ENCODE measurements at regions not wholly inside any gene's neighbourhood (a gene's known extent, or its start where the extent isn't known, plus 50 kb on each side); places are given as distances from the start of the nearest gene placed in this dataset.
"Not testable (repeated sequence)": the region's sequence is repeated elsewhere in the genome, so short reads cannot be mapped to it uniquely, and the experiment has no call there.

GRCh38 chr10:106296750-106297392, 867.6 kb downstream of the SORCS1 start:
- WGBS, 3 donors: 45 to 59% (median 45%) methylated on average over 3 of the region's 3 CpGs
- Histone ChIP-seq H3K27ac (ENCODE audit: low read depth in 1 of 3, low read length in 2 of 3) (no peak overlapping the region), H3K9me3 (ENCODE audit: control insufficient read depth in 2 of 2, insufficient read depth in 1 of 2, low read depth in 1 of 2, low read length in 1 of 2) (no peaks in the 10 kb centered on the region), H3K4me1 (ENCODE audit: control insufficient read depth in 3 of 3, insufficient read depth in 2 of 3, low read depth in 1 of 3, low read length in 2 of 3) (no peaks in the 10 kb centered on the region), H3K27me3 (ENCODE audit: control insufficient read depth in 3 of 3, insufficient read depth in 3 of 3, low read length in 3 of 3) (no peaks in the 10 kb centered on the region), H3K36me3 (ENCODE audit: control insufficient read depth in 3 of 3, insufficient read depth in 2 of 3, low read depth in 1 of 3, low read length in 3 of 3) (no peaks in the 10 kb centered on the region), H3K4me3 (ENCODE audit: low read depth in 1 of 3, low read length in 3 of 3) (no peak overlapping the region)
- no peak for FAIRE-seq
- DNase-seq: no peak

GRCh38 chr10:106284802-106285587, 879.5 kb downstream of the SORCS1 start:
- Histone ChIP-seq H3K27ac (ENCODE audit: low read depth in 1 of 3, low read length in 2 of 3) (no peak overlapping the region), H3K27me3 (ENCODE audit: control insufficient read depth in 3 of 3, insufficient read depth in 3 of 3, low read length in 3 of 3) (no peaks in the 10 kb centered on the region), H3K9me3 (ENCODE audit: control insufficient read depth in 2 of 2, insufficient read depth in 1 of 2, low read depth in 1 of 2, low read length in 1 of 2) (no peaks in the 10 kb centered on the region), H3K4me1 (ENCODE audit: control insufficient read depth in 3 of 3, insufficient read depth in 2 of 3, low read depth in 1 of 3, low read length in 2 of 3) (no peaks in the 10 kb centered on the region), H3K36me3 (ENCODE audit: control insufficient read depth in 3 of 3, insufficient read depth in 2 of 3, low read depth in 1 of 3, low read length in 3 of 3) (no peaks in the 10 kb centered on the region), H3K4me3 (ENCODE audit: low read depth in 1 of 3, low read length in 3 of 3) (no peak overlapping the region)
- DNase-seq (no peak), FAIRE-seq (no peak)
- 41 to 71% (median 45%) methylated on average over 4 of the region's 4 CpGs for WGBS, 3 donors

- Histone ChIP-seq H3K36me3 (ENCODE audit: control insufficient read depth in 3 of 3, insufficient read depth in 2 of 3, low read depth in 1 of 3, low read length in 3 of 3) (no peaks in the 10 kb centered on the region), H3K9me3 (ENCODE audit: control insufficient read depth in 2 of 2, insufficient read depth in 1 of 2, low read depth in 1 of 2, low read length in 1 of 2) (no peaks in the 10 kb centered on the region), H3K4me1 (ENCODE audit: control insufficient read depth in 3 of 3, insufficient read depth in 2 of 3, low read depth in 1 of 3, low read length in 2 of 3) (no peaks in the 10 kb centered on the region), H3K4me3 (ENCODE audit: low read depth in 1 of 3, low read length in 3 of 3) (no peak overlapping the region), H3K27ac (ENCODE audit: low read depth in 1 of 3, low read length in 2 of 3) (no peak overlapping the region), H3K27me3 (ENCODE audit: control insufficient read depth in 3 of 3, insufficient read depth in 3 of 3, low read length in 3 of 3) (no peaks in the 10 kb centered on the region)
- DNase-seq (no peak), FAIRE-seq (no peak)
- WGBS, 3 donors: 67 to 78% (median 70%) methylated on average over 7 of the region's 7 CpGs
Observed at GRCh38 chr10:106280896-106281460, 883.5 kb downstream of the SORCS1 start.

- WGBS, 3 donors: 38 to 69% (median 39%) methylated on average over 1 of the region's 1 CpG
- no peaks in the 10 kb centered on the region for H3K27me3 ChIP-seq (ENCODE audit: control insufficient read depth in 3 of 3, insufficient read depth in 3 of 3, low read length in 3 of 3)
- no peak for DNase-seq
Observed at GRCh38 chr10:106278383-106278782, 886.1 kb downstream of the SORCS1 start.

GRCh38 chr10:106271237-106271636, 893.3 kb downstream of the SORCS1 start:
- FAIRE-seq: no peak
- Histone ChIP-seq H3K4me3 (ENCODE audit: low read depth in 1 of 3, low read length in 3 of 3) (no peak overlapping the region), H3K27me3 (ENCODE audit: control insufficient read depth in 3 of 3, insufficient read depth in 3 of 3, low read length in 3 of 3) (no peaks in the 10 kb centered on the region), H3K9me3 (ENCODE audit: control insufficient read depth in 2 of 2, insufficient read depth in 1 of 2, low read depth in 1 of 2, low read length in 1 of 2) (peaks cover 0 to 2% of the 10 kb centered on the region in 2 donors), H3K4me1 (ENCODE audit: control insufficient read depth in 3 of 3, insufficient read depth in 2 of 3, low read depth in 1 of 3, low read length in 2 of 3) (no peaks in the 10 kb centered on the region), H3K27ac (ENCODE audit: low read depth in 1 of 3, low read length in 2 of 3) (no peak overlapping the region), H3K36me3 (ENCODE audit: control insufficient read depth in 3 of 3, insufficient read depth in 2 of 3, low read depth in 1 of 3, low read length in 3 of 3) (no peaks in the 10 kb centered on the region)
- 72 to 79% (median 76%) methylated on average over 3 of the region's 3 CpGs for WGBS, 3 donors
- DNase-seq: no peak

More at GRCh38 chr10:106278383-106278782, 886.1 kb downstream of the SORCS1 start:
- Histone ChIP-seq H3K9me3 (ENCODE audit: control insufficient read depth in 2 of 2, insufficient read depth in 1 of 2, low read depth in 1 of 2, low read length in 1 of 2) (no peaks in the 10 kb centered on the region), H3K4me3 (ENCODE audit: low read depth in 1 of 3, low read length in 3 of 3) (no peak overlapping the region), H3K4me1 (ENCODE audit: control insufficient read depth in 3 of 3, insufficient read depth in 2 of 3, low read depth in 1 of 3, low read length in 2 of 3) (no peaks in the 10 kb centered on the region), H3K27ac (ENCODE audit: low read depth in 1 of 3, low read length in 2 of 3) (no peak overlapping the region), H3K36me3 (ENCODE audit: control insufficient read depth in 3 of 3, insufficient read depth in 2 of 3, low read depth in 1 of 3, low read length in 3 of 3) (no peaks in the 10 kb centered on the region)
- FAIRE-seq: no peak

GRCh38 chr10:106268000-106268399, 896.5 kb downstream of the SORCS1 start:
- WGBS, 3 donors: 85 to 87% (median 85%) methylated on average over 2 of the region's 2 CpGs
- Histone ChIP-seq H3K27me3 (ENCODE audit: control insufficient read depth in 3 of 3, insufficient read depth in 3 of 3, low read length in 3 of 3) (no peaks in the 10 kb centered on the region), H3K9me3 (ENCODE audit: control insufficient read depth in 2 of 2, insufficient read depth in 1 of 2, low read depth in 1 of 2, low read length in 1 of 2) (peaks cover 0 to 2% of the 10 kb centered on the region in 2 donors), H3K4me1 (ENCODE audit: control insufficient read depth in 3 of 3, insufficient read depth in 2 of 3, low read depth in 1 of 3, low read length in 2 of 3) (no peaks in the 10 kb centered on the region), H3K4me3 (ENCODE audit: low read depth in 1 of 3, low read length in 3 of 3) (no peak overlapping the region), H3K27ac (ENCODE audit: low read depth in 1 of 3, low read length in 2 of 3) (no peak overlapping the region), H3K36me3 (ENCODE audit: control insufficient read depth in 3 of 3, insufficient read depth in 2 of 3, low read depth in 1 of 3, low read length in 3 of 3) (no peaks in the 10 kb centered on the region)
- FAIRE-seq: no peak
- no peak for DNase-seq

GRCh38 chr10:106267591-106267990, 896.9 kb downstream of the SORCS1 start:
- DNase-seq (no peak), FAIRE-seq (no peak)
- Histone ChIP-seq H3K4me1 (ENCODE audit: control insufficient read depth in 3 of 3, insufficient read depth in 2 of 3, low read depth in 1 of 3, low read length in 2 of 3) (no peaks in the 10 kb centered on the region), H3K9me3 (ENCODE audit: control insufficient read depth in 2 of 2, insufficient read depth in 1 of 2, low read depth in 1 of 2, low read length in 1 of 2) (peaks cover 0 to 2% of the 10 kb centered on the region in 2 donors), H3K4me3 (ENCODE audit: low read depth in 1 of 3, low read length in 3 of 3) (no peak overlapping the region), H3K27me3 (ENCODE audit: control insufficient read depth in 3 of 3, insufficient read depth in 3 of 3, low read length in 3 of 3) (no peaks in the 10 kb centered on the region), H3K27ac (ENCODE audit: low read depth in 1 of 3, low read length in 2 of 3) (no peak overlapping the region), H3K36me3 (ENCODE audit: control insufficient read depth in 3 of 3, insufficient read depth in 2 of 3, low read depth in 1 of 3, low read length in 3 of 3) (no peaks in the 10 kb centered on the region)
- 81 to 86% (median 82%) methylated on average over 13 of the region's 13 CpGs for WGBS, 3 donors

- not testable (repeated sequence) for DNase-seq; H3K27ac ChIP-seq (ENCODE audit: low read depth in 1 of 3, low read length in 2 of 3); H3K36me3 ChIP-seq (ENCODE audit: control insufficient read depth in 3 of 3, insufficient read depth in 2 of 3, low read depth in 1 of 3, low read length in 3 of 3); H3K4me1 ChIP-seq (ENCODE audit: control insufficient read depth in 3 of 3, insufficient read depth in 2 of 3, low read depth in 1 of 3, low read length in 2 of 3); H3K27me3 ChIP-seq (ENCODE audit: control insufficient read depth in 3 of 3, insufficient read depth in 3 of 3, low read length in 3 of 3); H3K4me3 ChIP-seq (ENCODE audit: low read depth in 1 of 3, low read length in 3 of 3); FAIRE-seq; H3K9me3 ChIP-seq (ENCODE audit: control insufficient read depth in 2 of 2, insufficient read depth in 1 of 2, low read depth in 1 of 2, low read length in 1 of 2)
- 65 to 78% (median 71%) methylated on average over 6 of the region's 6 CpGs for WGBS, 3 donors
Observed at GRCh38 chr10:106257432-106257831, 907.1 kb downstream of the SORCS1 start.
